SK-N-SH (cell line): ENCODE measurements at regions not wholly inside any gene's neighbourhood (a gene's known extent, or its start where the extent isn't known, plus 50 kb on each side); places are given as distances from the start of the nearest gene placed in this dataset.

ENCODE experiments used
- JUND ChIP-seq: IDR thresholded peaks from 2 replicates; pipeline ENCODE4 v1.4.0; 2012
- MAX ChIP-seq: IDR thresholded peaks from 2 replicates; pipeline ENCODE4 v1.4.0; 2012; ENCODE audit warnings: low read depth
- NRF1 ChIP-seq: IDR thresholded peaks from 2 replicates; pipeline ENCODE4 v1.6.1; 2012; ENCODE audit warnings: low read depth, mild to moderate bottlenecking, low read length
- POLR2AphosphoS5 ChIP-seq: IDR thresholded peaks from 2 replicates; pipeline ENCODE4 v1.6.1; 2012; ENCODE audit warnings: low read depth, low read length
- REST ChIP-seq: IDR thresholded peaks from 2 replicates; pipeline ENCODE4 v1.6.1; 2012; ENCODE audit warnings: mild to moderate bottlenecking, low read depth, low read length, moderate library complexity
- TAF1 ChIP-seq: IDR thresholded peaks from 2 replicates; pipeline ENCODE4 v1.6.1; 2012; ENCODE audit warnings: low read depth, mild to moderate bottlenecking, low read length, moderate library complexity, borderline replicate concordance
- TF ChIP-seq, protein P1 (sequence below): fragments of 200-600 bp; sonication (generic); IDR thresholded peaks from 2 replicates; pipeline ENCODE4 v1.6.1; 2017; ENCODE audit warnings: antibody characterized with exemption, mild to moderate bottlenecking, moderate library complexity
- TF ChIP-seq, protein P2 (sequence below): fragments of 150-350 bp; IDR thresholded peaks from 2 replicates; pipeline ENCODE4 v1.6.1; 2017; ENCODE audit warnings: antibody characterized with exemption, low read length, low read depth, borderline replicate concordance

GRCh38 chr11:39192671-39193070, 2266.8 kb downstream of the LRRC4C start:
- TF ChIP-seq NRF1 (no peak), TAF1 (no peak), POLR2AphosphoS5 (no peak), JUND (no peak), REST (no peak), MAX (no peak)
- TF ChIP-seq, protein P1, sequence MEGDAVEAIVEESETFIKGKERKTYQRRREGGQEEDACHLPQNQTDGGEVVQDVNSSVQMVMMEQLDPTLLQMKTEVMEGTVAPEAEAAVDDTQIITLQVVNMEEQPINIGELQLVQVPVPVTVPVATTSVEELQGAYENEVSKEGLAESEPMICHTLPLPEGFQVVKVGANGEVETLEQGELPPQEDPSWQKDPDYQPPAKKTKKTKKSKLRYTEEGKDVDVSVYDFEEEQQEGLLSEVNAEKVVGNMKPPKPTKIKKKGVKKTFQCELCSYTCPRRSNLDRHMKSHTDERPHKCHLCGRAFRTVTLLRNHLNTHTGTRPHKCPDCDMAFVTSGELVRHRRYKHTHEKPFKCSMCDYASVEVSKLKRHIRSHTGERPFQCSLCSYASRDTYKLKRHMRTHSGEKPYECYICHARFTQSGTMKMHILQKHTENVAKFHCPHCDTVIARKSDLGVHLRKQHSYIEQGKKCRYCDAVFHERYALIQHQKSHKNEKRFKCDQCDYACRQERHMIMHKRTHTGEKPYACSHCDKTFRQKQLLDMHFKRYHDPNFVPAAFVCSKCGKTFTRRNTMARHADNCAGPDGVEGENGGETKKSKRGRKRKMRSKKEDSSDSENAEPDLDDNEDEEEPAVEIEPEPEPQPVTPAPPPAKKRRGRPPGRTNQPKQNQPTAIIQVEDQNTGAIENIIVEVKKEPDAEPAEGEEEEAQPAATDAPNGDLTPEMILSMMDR: no peak
- TF ChIP-seq, protein P2, sequence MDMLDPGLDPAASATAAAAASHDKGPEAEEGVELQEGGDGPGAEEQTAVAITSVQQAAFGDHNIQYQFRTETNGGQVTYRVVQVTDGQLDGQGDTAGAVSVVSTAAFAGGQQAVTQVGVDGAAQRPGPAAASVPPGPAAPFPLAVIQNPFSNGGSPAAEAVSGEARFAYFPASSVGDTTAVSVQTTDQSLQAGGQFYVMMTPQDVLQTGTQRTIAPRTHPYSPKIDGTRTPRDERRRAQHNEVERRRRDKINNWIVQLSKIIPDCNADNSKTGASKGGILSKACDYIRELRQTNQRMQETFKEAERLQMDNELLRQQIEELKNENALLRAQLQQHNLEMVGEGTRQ: no peak
